ENCODE measurements at regions not wholly inside any gene's neighbourhood (a gene's known extent, or its start where the extent isn't known, plus 50 kb on each side); places are given as distances from the start of the nearest gene placed in this dataset.

DNA sequence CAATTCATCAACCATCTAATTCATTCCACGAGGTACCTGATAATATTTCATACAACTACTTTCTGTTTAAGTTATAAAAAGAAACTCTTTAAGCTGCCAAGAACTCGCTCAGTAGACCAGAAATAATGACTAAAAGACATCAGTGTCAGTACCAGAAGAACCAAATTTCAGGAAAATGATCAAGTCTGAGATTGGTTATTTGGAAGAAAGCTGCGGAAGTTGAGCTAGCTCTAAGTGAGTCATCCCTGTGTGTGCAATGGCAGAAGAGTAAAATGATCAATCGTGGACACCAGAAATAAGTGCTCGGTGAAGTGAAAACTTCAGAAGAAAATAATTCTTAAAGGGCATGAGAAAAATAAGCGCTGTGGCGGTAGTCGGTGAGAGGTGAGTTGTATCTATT, 933.2 kb upstream of the CHORDC1 start:
- Histone ChIP-seq H3K27me3 (ENCODE audit: insufficient read depth in 3 of 3, low read length in 2 of 3) (no peaks in the 10 kb centered on the region), H3K36me3 (ENCODE audit: insufficient read depth in 1 of 2, low read depth in 1 of 2) (no peaks in the 10 kb centered on the region), H3K9me3 (no peaks in the 10 kb centered on the region), H3K4me1 (no peaks in the 10 kb centered on the region), H3K27ac (no peak overlapping the region), H3K4me3 (no peak overlapping the region)
- DNase-seq, result no peak
- TF ChIP-seq, protein P1, sequence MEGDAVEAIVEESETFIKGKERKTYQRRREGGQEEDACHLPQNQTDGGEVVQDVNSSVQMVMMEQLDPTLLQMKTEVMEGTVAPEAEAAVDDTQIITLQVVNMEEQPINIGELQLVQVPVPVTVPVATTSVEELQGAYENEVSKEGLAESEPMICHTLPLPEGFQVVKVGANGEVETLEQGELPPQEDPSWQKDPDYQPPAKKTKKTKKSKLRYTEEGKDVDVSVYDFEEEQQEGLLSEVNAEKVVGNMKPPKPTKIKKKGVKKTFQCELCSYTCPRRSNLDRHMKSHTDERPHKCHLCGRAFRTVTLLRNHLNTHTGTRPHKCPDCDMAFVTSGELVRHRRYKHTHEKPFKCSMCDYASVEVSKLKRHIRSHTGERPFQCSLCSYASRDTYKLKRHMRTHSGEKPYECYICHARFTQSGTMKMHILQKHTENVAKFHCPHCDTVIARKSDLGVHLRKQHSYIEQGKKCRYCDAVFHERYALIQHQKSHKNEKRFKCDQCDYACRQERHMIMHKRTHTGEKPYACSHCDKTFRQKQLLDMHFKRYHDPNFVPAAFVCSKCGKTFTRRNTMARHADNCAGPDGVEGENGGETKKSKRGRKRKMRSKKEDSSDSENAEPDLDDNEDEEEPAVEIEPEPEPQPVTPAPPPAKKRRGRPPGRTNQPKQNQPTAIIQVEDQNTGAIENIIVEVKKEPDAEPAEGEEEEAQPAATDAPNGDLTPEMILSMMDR (IDR thresholded peaks at IDR 0.05), result no peak
- intact Hi-C loops (cut with DNase I), result no loop called here
- ATAC-seq, result no peak
- 70 to 81% (median 75%) methylated on average over 8 of the region's 8 CpGs for WGBS, 3 donors

DNA sequence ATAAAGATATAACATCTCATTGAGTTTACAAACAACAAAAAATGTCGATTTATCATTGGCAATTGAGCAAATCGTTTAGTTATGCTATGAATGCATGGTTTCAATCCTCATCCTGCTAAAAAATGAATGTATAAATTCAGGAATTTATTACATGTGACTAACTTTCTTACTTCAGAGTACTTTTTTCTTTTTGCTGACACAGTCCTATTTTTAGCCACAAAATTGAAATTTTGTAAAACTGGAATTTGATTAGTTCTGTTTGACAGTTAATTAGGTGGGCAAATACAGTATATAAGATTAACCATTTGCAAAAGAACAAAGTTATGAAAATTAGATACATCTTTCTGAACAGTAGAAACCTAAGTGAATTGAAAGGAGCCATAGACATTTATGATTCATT, 925.0 kb upstream of the CHORDC1 start:
- Histone ChIP-seq H3K27me3 (ENCODE audit: insufficient read depth in 3 of 3, low read length in 2 of 3) (no peaks in the 10 kb centered on the region), H3K4me1 (no peaks in the 10 kb centered on the region), H3K27ac (no peak overlapping the region), H3K36me3 (ENCODE audit: insufficient read depth in 1 of 2, low read depth in 1 of 2) (no peaks in the 10 kb centered on the region), H3K4me3 (no peak overlapping the region), H3K9me3 (no peaks in the 10 kb centered on the region)
- intact Hi-C loops (cut with DNase I), result no loop called here
- TF ChIP-seq, protein P1 (IDR thresholded peaks at IDR 0.05), result no peak
- DNase-seq, result no peak
- ATAC-seq, result no peak
- 36 to 43% (median 39%) methylated on average over 2 of the region's 2 CpGs for WGBS, 3 donors

DNA sequence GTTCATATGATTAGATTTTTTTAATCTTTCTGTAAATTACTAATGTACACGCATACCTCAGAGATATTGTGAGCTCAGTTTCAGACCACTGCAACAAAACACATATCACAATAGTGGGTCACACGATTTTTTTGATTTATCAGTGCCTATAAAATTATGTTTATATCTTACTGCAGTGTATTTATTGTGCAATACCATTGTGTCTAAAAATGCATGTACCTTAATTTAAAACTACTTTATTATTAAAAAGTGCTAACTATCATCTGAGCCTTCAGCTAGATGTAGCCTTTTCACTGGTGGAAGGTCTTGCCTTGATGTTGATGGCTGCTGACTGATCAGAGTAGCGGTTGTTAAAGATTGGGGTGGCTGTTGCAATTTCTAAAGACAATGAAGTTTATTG, 918.8 kb upstream of the CHORDC1 start:
- TF ChIP-seq, protein P1 (IDR thresholded peaks at IDR 0.05), result no peak
- Histone ChIP-seq H3K9me3 (no peaks in the 10 kb centered on the region), H3K27me3 (ENCODE audit: insufficient read depth in 3 of 3, low read length in 2 of 3) (no peaks in the 10 kb centered on the region), H3K27ac (no peak overlapping the region), H3K4me1 (no peaks in the 10 kb centered on the region), H3K4me3 (no peak overlapping the region), H3K36me3 (ENCODE audit: insufficient read depth in 1 of 2, low read depth in 1 of 2) (no peaks in the 10 kb centered on the region)
- no peak for ATAC-seq
- no peak for DNase-seq
- intact Hi-C loops (cut with DNase I), result no loop called here
- WGBS, 3 donors, result 86 to 89% (median 88%) methylated on average over 3 of the region's 3 CpGs

DNA sequence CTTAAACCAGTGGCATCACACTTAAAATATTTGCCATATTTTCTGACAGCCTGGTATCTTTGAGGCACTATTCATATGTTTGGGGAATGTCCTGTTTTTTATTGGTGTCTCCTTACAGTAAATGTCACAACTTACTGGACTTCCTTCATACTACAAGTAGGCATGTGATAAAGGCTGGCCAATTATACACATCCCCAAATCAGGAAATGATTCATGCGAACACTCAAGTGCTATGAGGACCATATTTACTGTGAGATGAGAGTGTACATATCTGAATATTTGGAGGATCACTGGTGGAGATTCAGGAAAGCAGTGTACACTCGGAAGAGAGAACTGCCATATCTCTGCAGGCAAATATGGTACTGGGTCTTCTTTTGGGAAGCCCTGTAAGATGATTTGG, 913.8 kb upstream of the CHORDC1 start:
- H3K27me3 ChIP-seq (ENCODE audit: insufficient read depth in 3 of 3, low read length in 2 of 3), result peaks cover 0 to 2% (median 0%) of the 10 kb centered on the region in 3 donors
- no peaks in the 10 kb centered on the region for H3K9me3 ChIP-seq
- intact Hi-C loops (cut with DNase I), result no loop called here
- H3K36me3 ChIP-seq (ENCODE audit: insufficient read depth in 1 of 2, low read depth in 1 of 2), result no peaks in the 10 kb centered on the region
- 93 to 94% (median 93%) methylated on average over 2 of the region's 2 CpGs for WGBS, 3 donors
- H3K4me1 ChIP-seq, result no peaks in the 10 kb centered on the region
- no peak overlapping the region for H3K27ac ChIP-seq
- H3K4me3 ChIP-seq, result no peak overlapping the region
- ATAC-seq (no peak), DNase-seq (no peak)
- TF ChIP-seq, protein P1 (IDR thresholded peaks at IDR 0.05), result no peak

DNA sequence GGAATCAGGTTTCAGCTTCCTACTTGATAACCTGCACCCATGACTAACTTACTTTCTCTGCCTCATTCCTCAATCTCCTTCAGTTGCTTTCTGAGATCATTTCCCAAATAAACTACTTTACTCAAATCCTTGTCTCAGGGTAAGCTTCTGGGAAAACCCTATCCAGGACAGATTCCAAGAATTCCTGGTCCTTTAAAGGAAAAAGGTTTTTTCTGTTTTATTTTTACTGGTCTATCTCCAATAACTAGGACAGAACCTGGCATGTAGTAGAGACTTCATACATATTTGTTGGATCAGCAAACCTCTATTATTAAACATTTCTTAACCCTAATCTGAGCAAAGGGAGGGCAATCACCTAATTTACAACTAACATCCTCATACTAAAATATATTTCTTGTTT, 910.5 kb upstream of the CHORDC1 start:
- H3K9me3 ChIP-seq, result no peaks in the 10 kb centered on the region
- TF ChIP-seq, protein P1 (IDR thresholded peaks at IDR 0.05), result no peak
- H3K27ac ChIP-seq, result no peak overlapping the region
- peaks cover 0 to 2% (median 0%) of the 10 kb centered on the region in 3 donors for H3K27me3 ChIP-seq (ENCODE audit: insufficient read depth in 3 of 3, low read length in 2 of 3)
- no peaks in the 10 kb centered on the region for H3K4me1 ChIP-seq
- DNase-seq, result no peak
- no peaks in the 10 kb centered on the region for H3K36me3 ChIP-seq (ENCODE audit: insufficient read depth in 1 of 2, low read depth in 1 of 2)
- no peak for ATAC-seq
- H3K4me3 ChIP-seq, result no peak overlapping the region
- intact Hi-C loops (cut with DNase I), result no loop called here

Data from psoas muscle (tissue), 7 donors.